GM12878 (cell line): ENCODE measurements at regions not wholly inside any gene's neighbourhood (a gene's known extent, or its start where the extent isn't known, plus 50 kb on each side); places are given as distances from the start of the nearest gene placed in this dataset.

Experiments
- CEBPB ChIP-seq, 2 experiments: fragments of 150-350 bp in 1 of 2; IDR thresholded peaks; 2 replicates each; pipeline ENCODE4 v1.6.1; 2012 to 2014; ENCODE audit warnings: low read depth in 2 of 2, low read length in 2 of 2, borderline replicate concordance in 1 of 2, inconsistent platforms in 1 of 2
- CHD2 ChIP-seq: IDR thresholded peaks from 2 replicates; pipeline ENCODE4 v1.6.1; 2011; ENCODE audit warnings: low read depth, low read length, improper control_type of control experiment, borderline replicate concordance
- MTA3 ChIP-seq: IDR thresholded peaks from 2 replicates; pipeline ENCODE4 v1.6.1; 2012; ENCODE audit warnings: low read length, inconsistent platforms, borderline replicate concordance
- NFIC ChIP-seq: IDR thresholded peaks from 2 replicates; pipeline ENCODE4 v1.6.1; 2012; ENCODE audit warnings: low read depth, mild to moderate bottlenecking, inconsistent platforms, low read length, moderate library complexity
- NR2C1 ChIP-seq: fragments of 450-650 bp; IDR thresholded peaks from 2 replicates; pipeline ENCODE4 v1.6.1; 2017; ENCODE audit warnings: antibody characterized with exemption, mild to moderate bottlenecking, moderate library complexity
- SMC3 ChIP-seq: IDR thresholded peaks from 2 replicates; pipeline ENCODE4 v1.6.1; 2011; ENCODE audit warnings: low read length, improper control_type of control experiment, borderline replicate concordance
- TCF3 ChIP-seq: IDR thresholded peaks from 2 replicates; pipeline ENCODE4 v1.6.1; 2012; ENCODE audit warnings: low read depth, mild to moderate bottlenecking, low read length, borderline replicate concordance; ENCODE audit not compliant: insufficient read depth
- YY1 ChIP-seq: IDR thresholded peaks from 2 replicates; pipeline ENCODE4 v1.6.1; 2011; ENCODE audit warnings: low read depth, mild to moderate bottlenecking, low read length
- ZNF24 ChIP-seq: fragments of 450-650 bp; IDR thresholded peaks from 2 replicates; pipeline ENCODE4 v1.6.1; 2017; ENCODE audit warnings: antibody characterized with exemption, mild to moderate bottlenecking
- ZSCAN29 ChIP-seq: fragments of 450-650 bp; IDR thresholded peaks from 2 replicates; pipeline ENCODE4 v1.6.1; 2017; ENCODE audit warnings: mild to moderate bottlenecking, moderate library complexity
- TF ChIP-seq, protein P1 (sequence below): IDR thresholded peaks from 2 replicates; pipeline ENCODE4 v1.6.1; 2012; ENCODE audit warnings: improper control_type of control experiment, low read depth, low read length; ENCODE audit not compliant: insufficient replicate concordance
- TF ChIP-seq, protein P2 (sequence below): IDR thresholded peaks from 2 replicates; pipeline ENCODE4 v1.6.1; 2012; ENCODE audit warnings: low read depth, low read length, improper control_type of control experiment
- TF ChIP-seq, protein P3 (sequence below): fragments of 450-650 bp; IDR thresholded peaks from 2 replicates; pipeline ENCODE4 v1.6.1; 2018; ENCODE audit warnings: mild to moderate bottlenecking, low read depth, moderate library complexity; ENCODE audit not compliant: partially characterized antibody
- TF ChIP-seq, protein P4 (sequence below): IDR thresholded peaks from 2 replicates; pipeline ENCODE4 v1.6.1; 2011; ENCODE audit warnings: low read depth, low read length, improper control_type of control experiment, borderline replicate concordance
- TF ChIP-seq, protein P5 (sequence below): fragments of 450-650 bp; IDR thresholded peaks from 2 replicates; pipeline ENCODE4 v1.6.1; 2016; ENCODE audit warnings: mild to moderate bottlenecking

DNA sequence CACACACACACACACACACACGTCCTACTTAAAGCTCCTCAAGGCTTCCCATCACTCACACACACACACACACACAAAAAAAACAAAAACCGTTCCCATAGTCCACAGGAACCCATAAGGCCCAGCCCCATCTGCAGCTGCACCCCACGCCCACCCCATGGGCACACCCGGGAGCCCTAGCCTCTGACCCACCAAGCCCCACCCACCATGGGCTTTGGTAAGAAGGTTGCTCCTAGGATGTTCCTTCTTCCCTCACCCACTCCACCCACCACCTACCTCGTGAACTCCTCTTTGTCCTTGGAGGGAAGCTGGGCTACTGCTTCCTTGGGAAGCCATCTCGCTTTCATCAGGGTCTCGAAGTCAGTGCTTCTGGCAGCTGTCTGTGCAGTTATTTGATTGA is 115.1 kb downstream of the TPRA1 start (continued):
- TF ChIP-seq, protein P1, sequence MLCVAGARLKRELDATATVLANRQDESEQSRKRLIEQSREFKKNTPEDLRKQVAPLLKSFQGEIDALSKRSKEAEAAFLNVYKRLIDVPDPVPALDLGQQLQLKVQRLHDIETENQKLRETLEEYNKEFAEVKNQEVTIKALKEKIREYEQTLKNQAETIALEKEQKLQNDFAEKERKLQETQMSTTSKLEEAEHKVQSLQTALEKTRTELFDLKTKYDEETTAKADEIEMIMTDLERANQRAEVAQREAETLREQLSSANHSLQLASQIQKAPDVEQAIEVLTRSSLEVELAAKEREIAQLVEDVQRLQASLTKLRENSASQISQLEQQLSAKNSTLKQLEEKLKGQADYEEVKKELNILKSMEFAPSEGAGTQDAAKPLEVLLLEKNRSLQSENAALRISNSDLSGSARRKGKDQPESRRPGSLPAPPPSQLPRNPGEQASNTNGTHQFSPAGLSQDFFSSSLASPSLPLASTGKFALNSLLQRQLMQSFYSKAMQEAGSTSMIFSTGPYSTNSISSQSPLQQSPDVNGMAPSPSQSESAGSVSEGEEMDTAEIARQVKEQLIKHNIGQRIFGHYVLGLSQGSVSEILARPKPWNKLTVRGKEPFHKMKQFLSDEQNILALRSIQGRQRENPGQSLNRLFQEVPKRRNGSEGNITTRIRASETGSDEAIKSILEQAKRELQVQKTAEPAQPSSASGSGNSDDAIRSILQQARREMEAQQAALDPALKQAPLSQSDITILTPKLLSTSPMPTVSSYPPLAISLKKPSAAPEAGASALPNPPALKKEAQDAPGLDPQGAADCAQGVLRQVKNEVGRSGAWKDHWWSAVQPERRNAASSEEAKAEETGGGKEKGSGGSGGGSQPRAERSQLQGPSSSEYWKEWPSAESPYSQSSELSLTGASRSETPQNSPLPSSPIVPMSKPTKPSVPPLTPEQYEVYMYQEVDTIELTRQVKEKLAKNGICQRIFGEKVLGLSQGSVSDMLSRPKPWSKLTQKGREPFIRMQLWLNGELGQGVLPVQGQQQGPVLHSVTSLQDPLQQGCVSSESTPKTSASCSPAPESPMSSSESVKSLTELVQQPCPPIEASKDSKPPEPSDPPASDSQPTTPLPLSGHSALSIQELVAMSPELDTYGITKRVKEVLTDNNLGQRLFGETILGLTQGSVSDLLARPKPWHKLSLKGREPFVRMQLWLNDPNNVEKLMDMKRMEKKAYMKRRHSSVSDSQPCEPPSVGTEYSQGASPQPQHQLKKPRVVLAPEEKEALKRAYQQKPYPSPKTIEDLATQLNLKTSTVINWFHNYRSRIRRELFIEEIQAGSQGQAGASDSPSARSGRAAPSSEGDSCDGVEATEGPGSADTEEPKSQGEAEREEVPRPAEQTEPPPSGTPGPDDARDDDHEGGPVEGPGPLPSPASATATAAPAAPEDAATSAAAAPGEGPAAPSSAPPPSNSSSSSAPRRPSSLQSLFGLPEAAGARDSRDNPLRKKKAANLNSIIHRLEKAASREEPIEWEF = no peak
- TF ChIP-seq CEBPB (IDR thresholded peaks at IDR 0.05; ENCODE audit: borderline replicate concordance in 1 of 2, low read depth in 2 of 2, low read length in 2 of 2) (no peak), CHD2 (no peak), NFIC (no peak), TCF3 (no peak), MTA3 (no peak), SMC3 (no peak), YY1 (no peak), ZNF24 (no peak), ZSCAN29 (no peak), NR2C1 (no peak)
- TF ChIP-seq, protein P2, sequence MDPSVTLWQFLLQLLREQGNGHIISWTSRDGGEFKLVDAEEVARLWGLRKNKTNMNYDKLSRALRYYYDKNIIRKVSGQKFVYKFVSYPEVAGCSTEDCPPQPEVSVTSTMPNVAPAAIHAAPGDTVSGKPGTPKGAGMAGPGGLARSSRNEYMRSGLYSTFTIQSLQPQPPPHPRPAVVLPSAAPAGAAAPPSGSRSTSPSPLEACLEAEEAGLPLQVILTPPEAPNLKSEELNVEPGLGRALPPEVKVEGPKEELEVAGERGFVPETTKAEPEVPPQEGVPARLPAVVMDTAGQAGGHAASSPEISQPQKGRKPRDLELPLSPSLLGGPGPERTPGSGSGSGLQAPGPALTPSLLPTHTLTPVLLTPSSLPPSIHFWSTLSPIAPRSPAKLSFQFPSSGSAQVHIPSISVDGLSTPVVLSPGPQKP = no peak
- TF ChIP-seq, protein P3, sequence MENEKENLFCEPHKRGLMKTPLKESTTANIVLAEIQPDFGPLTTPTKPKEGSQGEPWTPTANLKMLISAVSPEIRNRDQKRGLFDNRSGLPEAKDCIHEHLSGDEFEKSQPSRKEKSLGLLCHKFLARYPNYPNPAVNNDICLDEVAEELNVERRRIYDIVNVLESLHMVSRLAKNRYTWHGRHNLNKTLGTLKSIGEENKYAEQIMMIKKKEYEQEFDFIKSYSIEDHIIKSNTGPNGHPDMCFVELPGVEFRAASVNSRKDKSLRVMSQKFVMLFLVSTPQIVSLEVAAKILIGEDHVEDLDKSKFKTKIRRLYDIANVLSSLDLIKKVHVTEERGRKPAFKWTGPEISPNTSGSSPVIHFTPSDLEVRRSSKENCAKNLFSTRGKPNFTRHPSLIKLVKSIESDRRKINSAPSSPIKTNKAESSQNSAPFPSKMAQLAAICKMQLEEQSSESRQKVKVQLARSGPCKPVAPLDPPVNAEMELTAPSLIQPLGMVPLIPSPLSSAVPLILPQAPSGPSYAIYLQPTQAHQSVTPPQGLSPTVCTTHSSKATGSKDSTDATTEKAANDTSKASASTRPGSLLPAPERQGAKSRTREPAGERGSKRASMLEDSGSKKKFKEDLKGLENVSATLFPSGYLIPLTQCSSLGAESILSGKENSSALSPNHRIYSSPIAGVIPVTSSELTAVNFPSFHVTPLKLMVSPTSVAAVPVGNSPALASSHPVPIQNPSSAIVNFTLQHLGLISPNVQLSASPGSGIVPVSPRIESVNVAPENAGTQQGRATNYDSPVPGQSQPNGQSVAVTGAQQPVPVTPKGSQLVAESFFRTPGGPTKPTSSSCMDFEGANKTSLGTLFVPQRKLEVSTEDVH = no peak
- TF ChIP-seq, protein P4, sequence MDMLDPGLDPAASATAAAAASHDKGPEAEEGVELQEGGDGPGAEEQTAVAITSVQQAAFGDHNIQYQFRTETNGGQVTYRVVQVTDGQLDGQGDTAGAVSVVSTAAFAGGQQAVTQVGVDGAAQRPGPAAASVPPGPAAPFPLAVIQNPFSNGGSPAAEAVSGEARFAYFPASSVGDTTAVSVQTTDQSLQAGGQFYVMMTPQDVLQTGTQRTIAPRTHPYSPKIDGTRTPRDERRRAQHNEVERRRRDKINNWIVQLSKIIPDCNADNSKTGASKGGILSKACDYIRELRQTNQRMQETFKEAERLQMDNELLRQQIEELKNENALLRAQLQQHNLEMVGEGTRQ = no peak
- TF ChIP-seq, protein P5, sequence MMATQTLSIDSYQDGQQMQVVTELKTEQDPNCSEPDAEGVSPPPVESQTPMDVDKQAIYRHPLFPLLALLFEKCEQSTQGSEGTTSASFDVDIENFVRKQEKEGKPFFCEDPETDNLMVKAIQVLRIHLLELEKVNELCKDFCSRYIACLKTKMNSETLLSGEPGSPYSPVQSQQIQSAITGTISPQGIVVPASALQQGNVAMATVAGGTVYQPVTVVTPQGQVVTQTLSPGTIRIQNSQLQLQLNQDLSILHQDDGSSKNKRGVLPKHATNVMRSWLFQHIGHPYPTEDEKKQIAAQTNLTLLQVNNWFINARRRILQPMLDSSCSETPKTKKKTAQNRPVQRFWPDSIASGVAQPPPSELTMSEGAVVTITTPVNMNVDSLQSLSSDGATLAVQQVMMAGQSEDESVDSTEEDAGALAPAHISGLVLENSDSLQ = no peak
